GM10248 (cell line): ENCODE measurements at regions not wholly inside any gene's neighbourhood (a gene's known extent, or its start where the extent isn't known, plus 50 kb on each side); places are given as distances from the start of the nearest gene placed in this dataset.

Experiments
- CTCF ChIA-PET: fragments of 300-600 bp; sonication (Branson Sonifier 250); formaldehyde crosslinking; extraction: SDS; loops from one replicate; lab custom pipeline; 2021; ENCODE audit warnings: antibody characterized with exemption; lab: Yijun Ruan, JAX
- POLR2A ChIA-PET: fragments of 350-650 bp; sonication (Branson Sonifier 250); formaldehyde crosslinking; extraction: SDS; loops from one replicate; lab custom pipeline; 2020; ENCODE audit warnings: antibody characterized with exemption; lab: Yijun Ruan, JAX
- DNase-seq: peaks from one replicate; pipeline ENCODE4 v3.0.0; 2012; ENCODE audit errors: extremely low spot score
- CTCF ChIP-seq: IDR thresholded peaks from 2 replicates; pipeline ENCODE4 v1.5.1; 2012; ENCODE audit warnings: mild to moderate bottlenecking, low read depth; ENCODE audit errors: extremely low read depth, missing control alignments, control extremely low read depth

- TF ChIP-seq CTCF: no peak
- CTCF ChIA-PET: interaction anchor here (0.9 to 1.5 kb wide), 2 partner anchors 9 to 13 kb away, joined by 3 read pairs; no protein-coding TSS in a partner anchor
- POLR2A ChIA-PET: no interaction called here
- DNase-seq: no peak
Observed at GRCh38 chr2:136448986-136449780, 316.2 kb upstream of the THSD7B start.

- no peak for DNase-seq
- ChIA-PET CTCF (interaction anchor here (1.5 kb wide), 1 partner anchor 14 kb away, joined by 3 read pairs; no protein-coding TSS in a partner anchor), POLR2A (no interaction called here)
- TF ChIP-seq CTCF: no peak
Observed at GRCh38 chr2:136448432-136448831, 316.9 kb upstream of the THSD7B start.

- POLR2A ChIA-PET: no interaction called here
- DNase-seq: no peak
- CTCF ChIA-PET: interaction anchor here (0.8 to 2.0 kb wide), 3 partner anchors 11 to 73 kb away, joined by 3 to 6 read pairs (median 3); no protein-coding TSS in a partner anchor
- TF ChIP-seq CTCF: no peak
Observed at GRCh38 chr2:136444323-136444722, 321.0 kb upstream of the THSD7B start.

GRCh38 chr2:136443661-136444060 is 321.7 kb upstream of the THSD7B start:
- no peak for DNase-seq
- no peak for TF ChIP-seq CTCF
- CTCF ChIA-PET: interaction anchor here (0.8 to 2.0 kb wide), 3 partner anchors 11 to 73 kb away, joined by 3 to 6 read pairs (median 3); no protein-coding TSS in a partner anchor
- POLR2A ChIA-PET: no interaction called here

GRCh38 chr2:136441979-136442714 is 323.2 kb upstream of the THSD7B start:
- no peak for TF ChIP-seq CTCF
- DNase-seq: no peak
- POLR2A ChIA-PET: no interaction called here
- CTCF ChIA-PET: interaction anchor here (1.0 to 2.0 kb wide), 2 partner anchors 13 to 55 kb away, joined by 3 to 6 read pairs; no protein-coding TSS in a partner anchor

GRCh38 chr2:136439064-136439676 is 321.2 kb upstream of the CXCR4 start:
- TF ChIP-seq CTCF: no peak
- CTCF ChIA-PET: interaction anchor here (0.9 to 1.7 kb wide), 2 partner anchors 33 to 77 kb away, joined by 3 to 4 read pairs; no protein-coding TSS in a partner anchor
- POLR2A ChIA-PET: no interaction called here
- DNase-seq: no peak
